ENCODE measurements at regions not wholly inside any gene's neighbourhood (a gene's known extent, or its start where the extent isn't known, plus 50 kb on each side); places are given as distances from the start of the nearest gene placed in this dataset.
"Not testable (repeated sequence)": the region's sequence is repeated elsewhere in the genome, so short reads cannot be mapped to it uniquely, and the experiment has no call there.

GRCh38 chr10:6868036-6868725 is 288.1 kb upstream of the PRKCQ start:
- DNase-seq: no peak

- DNase-seq: no peak
Measured at GRCh38 chr10:6866757-6867156, 286.7 kb upstream of the PRKCQ start.

GRCh38 chr10:6864142-6864541 is 284.1 kb upstream of the PRKCQ start:
- DNase-seq: no peak

GRCh38 chr10:6863381-6863780 is 283.3 kb upstream of the PRKCQ start:
- DNase-seq: no peak

GRCh38 chr10:6850452-6850851 is 270.4 kb upstream of the PRKCQ start:
- no peak for DNase-seq

GRCh38 chr10:6847561-6847960 is 267.5 kb upstream of the PRKCQ start:
- no peak for DNase-seq

- no peak for DNase-seq
Measured at GRCh38 chr10:6843894-6844650, 264.0 kb upstream of the PRKCQ start.

- no peak for DNase-seq
Measured at GRCh38 chr10:6843481-6843881, 263.4 kb upstream of the PRKCQ start.

- no peak for DNase-seq
Measured at GRCh38 chr10:6842722-6843121, 262.6 kb upstream of the PRKCQ start.

GRCh38 chr10:6841761-6842160 is 261.7 kb upstream of the PRKCQ start:
- DNase-seq: no peak

GRCh38 chr10:6840766-6841165 is 260.7 kb upstream of the PRKCQ start:
- DNase-seq: no peak

- DNase-seq: no peak
Measured at GRCh38 chr10:6840201-6840691, 260.2 kb upstream of the PRKCQ start.

- DNase-seq: no peak
Measured at GRCh38 chr10:6838118-6838517, 258.0 kb upstream of the PRKCQ start.

GRCh38 chr10:6833458-6834011 is 253.5 kb upstream of the PRKCQ start:
- no peak for DNase-seq

- not testable (repeated sequence) for DNase-seq
Measured at GRCh38 chr10:6830981-6831380, 250.9 kb upstream of the PRKCQ start.

GRCh38 chr10:6824793-6825192 is 244.7 kb upstream of the PRKCQ start:
- DNase-seq: not testable (repeated sequence)

GRCh38 chr10:6823770-6824169 is 243.7 kb upstream of the PRKCQ start:
- no peak for DNase-seq

GRCh38 chr10:6819301-6819700 is 239.2 kb upstream of the PRKCQ start:
- DNase-seq: no peak

- no peak for DNase-seq
Measured at GRCh38 chr10:6817770-6818169, 237.7 kb upstream of the PRKCQ start.

- no peak for DNase-seq
Measured at GRCh38 chr10:6815346-6815745, 235.3 kb upstream of the PRKCQ start.

- DNase-seq: no peak
Measured at GRCh38 chr10:6813856-6814255, 233.8 kb upstream of the PRKCQ start.

- no peak for DNase-seq
Measured at GRCh38 chr10:6813306-6813705, 233.2 kb upstream of the PRKCQ start.

- no peak for DNase-seq
Measured at GRCh38 chr10:6811153-6811552, 231.1 kb upstream of the PRKCQ start.

GRCh38 chr10:6803427-6803783 is 223.3 kb upstream of the PRKCQ start:
- no peak for DNase-seq

All from CD4-positive, alpha-beta T cell treated with Interleukin-17A for 4 hours (primary cell).